Tibial nerve (tissue), 3 donors: ENCODE measurements at regions not wholly inside any gene's neighbourhood (a gene's known extent, or its start where the extent isn't known, plus 50 kb on each side); places are given as distances from the start of the nearest gene placed in this dataset.

Source experiments
- EP300 ChIP-seq, 2 donors: sonication (generic); formaldehyde crosslinking; IDR thresholded peaks; one replicate each; pipeline ENCODE4 v1.6.1; 2017; ENCODE audit warnings: antibody characterized with exemption in 2 of 2, mild to moderate bottlenecking in 1 of 2
- POLR2A ChIP-seq, 2 donors: fragments of 450-650 bp; IDR thresholded peaks; one replicate each; pipeline ENCODE4 v1.6.1; 2017; ENCODE audit warnings: antibody characterized with exemption in 2 of 2, mild to moderate bottlenecking in 2 of 2, moderate library complexity in 2 of 2

- no peak for TF ChIP-seq EP300 (IDR thresholded peaks at IDR 0.05)
- no peak for TF ChIP-seq POLR2A (IDR thresholded peaks at IDR 0.05)
Measured at GRCh38 chr19:28487999-28488398, 725.0 kb downstream of the UQCRFS1 start.
